Kasumi-1 (cell line): ENCODE measurements at regions not wholly inside any gene's neighbourhood (a gene's known extent, or its start where the extent isn't known, plus 50 kb on each side); places are given as distances from the start of the nearest gene placed in this dataset.

Experiments
- DNase-seq, 2 experiments: peaks; one replicate each; lab custom pipeline; 2025; lab: John Stamatoyannopoulos, UW

DNA sequence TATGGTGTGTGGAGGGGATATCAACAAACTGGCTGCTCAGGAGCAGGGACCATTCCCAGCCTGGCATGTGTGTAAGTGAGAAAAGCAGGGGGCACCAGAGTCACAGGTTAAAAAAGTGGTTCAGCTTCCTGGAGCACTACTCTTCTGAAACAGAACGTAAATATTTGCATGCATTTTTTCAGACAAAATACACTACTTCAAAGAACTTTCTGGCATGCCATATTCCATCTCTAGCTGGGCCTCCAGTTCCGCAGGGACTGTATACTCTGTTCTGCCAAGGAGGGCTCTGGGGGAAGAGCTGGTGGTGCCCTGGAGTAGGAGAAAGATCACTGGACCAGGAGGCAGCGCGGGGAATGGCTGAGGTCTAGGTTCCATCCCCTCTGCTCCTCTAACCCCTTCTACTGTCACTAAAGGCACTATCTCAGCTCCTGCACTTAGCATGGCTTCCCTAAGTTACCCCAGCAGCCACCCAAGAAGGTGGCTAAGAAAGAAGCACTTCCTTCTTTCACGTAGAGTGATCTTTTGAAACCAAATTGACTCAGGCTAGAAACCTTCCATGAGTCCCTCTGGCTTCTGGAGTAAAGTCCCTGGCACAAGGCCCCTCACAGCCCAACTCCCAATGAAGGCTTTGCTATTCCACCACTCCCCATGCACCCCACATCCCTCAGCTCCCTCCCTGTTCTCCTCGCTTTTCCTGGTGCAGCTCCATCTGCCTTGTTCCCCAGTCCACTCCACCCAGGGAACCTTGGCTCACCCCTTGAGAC, 57.6 kb upstream of the CABLES1 start:
- peak in 1 of 2 experiments; percentile 22 for DNase-seq

DNA sequence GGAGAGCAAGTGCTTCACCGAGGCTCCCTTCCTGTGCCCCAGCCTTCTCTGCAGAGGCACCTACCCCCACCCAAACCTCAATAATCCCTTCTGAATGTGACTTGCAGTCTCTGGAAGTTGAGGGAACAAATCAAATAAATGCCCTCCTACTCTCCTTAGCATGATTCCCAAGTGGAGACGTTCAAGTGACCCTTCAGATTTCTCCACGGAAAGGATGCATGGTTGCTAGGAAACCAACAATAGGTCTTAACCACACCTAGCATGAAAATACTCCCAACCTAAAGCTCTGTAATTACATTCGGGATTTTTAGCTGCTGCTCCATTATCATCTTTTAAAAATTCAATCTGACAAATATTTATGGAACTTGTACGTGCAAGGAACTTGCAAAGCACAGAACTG, 50.2 kb upstream of the CABLES1 start:
- no peak for DNase-seq
